Neural cell (in vitro differentiated cells): ENCODE measurements at regions not wholly inside any gene's neighbourhood (a gene's known extent, or its start where the extent isn't known, plus 50 kb on each side); places are given as distances from the start of the nearest gene placed in this dataset.

Experiments
- H2AFZ ChIP-seq: fragments of 200-600, 300-800 bp; sonication (generic), shearing (Covaris generic); 2 replicates; pipeline ENCODE4 v1.6.0; 2014; ENCODE audit warnings: low read depth, mild to moderate bottlenecking, antibody characterized with exemption, low read length, moderate library complexity
- H3F3A ChIP-seq: fragments of 200-600 bp; shearing (Covaris generic); 2 replicates; pipeline ENCODE4 v1.6.1; 2016; ENCODE audit warnings: mild to moderate bottlenecking, moderate library complexity, mixed read lengths, antibody characterized with exemption, low read length; ENCODE audit not compliant: insufficient read depth, poor library complexity, severe bottlenecking
- H3K27ac ChIP-seq: fragments of 200-600, 300-800 bp; sonication (generic), shearing (Covaris generic); 2 replicates; pipeline ENCODE4 v1.5.1; 2014; ENCODE audit warnings: mild to moderate bottlenecking, low read length, moderate library complexity
- H3K27me3 ChIP-seq: fragments of 300-800, 200-600 bp; sonication (generic), shearing (Covaris generic); 2 replicates; pipeline ENCODE4 v1.6.0; 2014; ENCODE audit warnings: mild to moderate bottlenecking, low read depth, low read length, moderate library complexity; ENCODE audit not compliant: insufficient read depth
- H3K36me3 ChIP-seq: fragments of 300-800, 200-600 bp; sonication (generic), shearing (Covaris generic); 2 replicates; pipeline ENCODE4 v1.5.1; 2014; ENCODE audit warnings: mild to moderate bottlenecking, antibody characterized with exemption, low read length, moderate library complexity; ENCODE audit not compliant: insufficient read depth
- H3K4me2 ChIP-seq: fragments of 300-800, 200-600 bp; sonication (generic), shearing (Covaris generic); 2 replicates; pipeline ENCODE4 v1.6.0; 2014; ENCODE audit warnings: mild to moderate bottlenecking, low read length
- H3K4me3 ChIP-seq: fragments of 300-800, 200-600 bp; sonication (generic), shearing (Covaris generic); 2 replicates; pipeline ENCODE4 v1.5.1; 2014; ENCODE audit warnings: mild to moderate bottlenecking, low read length, moderate library complexity
- H3K79me2 ChIP-seq: fragments of 200-600 bp; shearing (Covaris generic); replicated peaks from 2 replicates; pipeline ENCODE4 v1.6.0; 2014; ENCODE audit warnings: mild to moderate bottlenecking, low read length, moderate library complexity; ENCODE audit not compliant: insufficient read depth
- H3K9ac ChIP-seq: fragments of 300-800, 200-600 bp; sonication (generic), shearing (Covaris generic); 2 replicates; pipeline ENCODE4 v1.6.1; 2016; ENCODE audit warnings: mild to moderate bottlenecking, low read length, mixed read lengths
- H3K9me2 ChIP-seq: fragments of 200-600 bp; shearing (Covaris generic); 2 replicates; pipeline ENCODE4 v1.6.1; 2016; ENCODE audit warnings: mild to moderate bottlenecking, low read length, mixed read lengths; ENCODE audit not compliant: insufficient read depth
- H3K9me3 ChIP-seq: fragments of 200-600, 300-800 bp; sonication (generic), shearing (Covaris generic); 2 replicates; pipeline ENCODE4 v1.6.1; 2016; ENCODE audit warnings: mild to moderate bottlenecking, mixed run types, low read length, moderate library complexity, mixed read lengths
- H4K20me1 ChIP-seq: fragments of 200-600 bp; shearing (Covaris generic); 2 replicates; pipeline ENCODE4 v1.6.1; 2016; ENCODE audit warnings: mild to moderate bottlenecking, mixed run types; ENCODE audit not compliant: insufficient read depth
- CTCF ChIP-seq: fragments of 450-650 bp; IDR thresholded peaks from 2 replicates; pipeline ENCODE4 v1.5.1; 2014; ENCODE audit warnings: antibody characterized with exemption, mild to moderate bottlenecking, moderate library complexity; ENCODE audit not compliant: poor library complexity, severe bottlenecking
- EP300 ChIP-seq: fragments of 450-650 bp; conservative IDR thresholded peaks from 2 replicates; pipeline ENCODE4 v1.6.1; 2014; ENCODE audit warnings: antibody characterized with exemption, mild to moderate bottlenecking, moderate library complexity; ENCODE audit not compliant: poor library complexity, severe bottlenecking
- EZH2 ChIP-seq: fragments of 200-600, 300-800 bp; shearing (Covaris generic), sonication (generic); IDR thresholded peaks from 2 replicates; pipeline ENCODE4 v1.6.1; 2014; ENCODE audit warnings: antibody characterized with exemption, low read length, borderline replicate concordance, mild to moderate bottlenecking; ENCODE audit not compliant: insufficient read depth, poor library complexity, severe bottlenecking
- MXI1 ChIP-seq: fragments of 450-650 bp; conservative IDR thresholded peaks from 2 replicates; pipeline ENCODE4 v1.6.1; 2014; ENCODE audit warnings: antibody characterized with exemption, mild to moderate bottlenecking; ENCODE audit not compliant: poor library complexity, severe bottlenecking
- POLR2AphosphoS5 ChIP-seq: IDR thresholded peaks from 2 replicates; pipeline ENCODE4 v1.6.1; 2012
- RAD21 ChIP-seq: fragments of 450-650 bp; conservative IDR thresholded peaks from 2 replicates; pipeline ENCODE4 v1.6.1; 2014; ENCODE audit warnings: antibody characterized with exemption, mild to moderate bottlenecking, moderate library complexity
- REST ChIP-seq: IDR thresholded peaks from 2 replicates; pipeline ENCODE4 v1.6.1; 2012; ENCODE audit warnings: borderline replicate concordance
- SMC3 ChIP-seq: fragments of 450-650 bp; conservative IDR thresholded peaks from 2 replicates; pipeline ENCODE4 v1.6.1; 2014; ENCODE audit warnings: antibody characterized with exemption, mild to moderate bottlenecking, moderate library complexity; ENCODE audit not compliant: poor library complexity
- TAF1 ChIP-seq: IDR thresholded peaks from 2 replicates; pipeline ENCODE4 v1.6.1; 2012; ENCODE audit warnings: low read depth

GRCh38 chr10:22111260-22111659 is 106.6 kb downstream of the EBLN1 start:
- no peak overlapping the region for H3K9ac ChIP-seq
- no peak overlapping the region for H3K27ac ChIP-seq
- H3K9me3 ChIP-seq: no peaks in the 10 kb centered on the region
- no peaks in the 10 kb centered on the region for H3K9me2 ChIP-seq
- TF ChIP-seq EZH2 (no peak), CTCF (no peak), SMC3 (no peak), REST (no peak), POLR2AphosphoS5 (no peak), TAF1 (no peak), MXI1 (no peak), EP300 (no peak), RAD21 (no peak)
- no peaks in the 10 kb centered on the region for H4K20me1 ChIP-seq
- H3K4me3 ChIP-seq: no peak overlapping the region
- no peaks in the 10 kb centered on the region for H3K36me3 ChIP-seq
- H2AFZ ChIP-seq: no peak overlapping the region
- no peaks in the 10 kb centered on the region for H3F3A ChIP-seq
- H3K79me2 ChIP-seq: no peaks in the 10 kb centered on the region
- H3K27me3 ChIP-seq: no peaks in the 10 kb centered on the region
- no peak overlapping the region for H3K4me2 ChIP-seq

- Histone ChIP-seq H3K27ac (no peak overlapping the region), H3K9me2 (no peaks in the 10 kb centered on the region), H3K9me3 (no peaks in the 10 kb centered on the region), H3K4me2 (no peak overlapping the region), H3K36me3 (no peaks in the 10 kb centered on the region), H3K9ac (no peak overlapping the region), H2AFZ (no peak overlapping the region), H3K4me3 (no peak overlapping the region), H3K79me2 (no peaks in the 10 kb centered on the region), H4K20me1 (no peaks in the 10 kb centered on the region), H3F3A (no peaks in the 10 kb centered on the region), H3K27me3 (no peaks in the 10 kb centered on the region)
- no peak for TF ChIP-seq MXI1
- no peak for TF ChIP-seq TAF1
- no peak for TF ChIP-seq SMC3
- TF ChIP-seq REST: no peak
- TF ChIP-seq EZH2: no peak
- TF ChIP-seq CTCF: no peak
- TF ChIP-seq EP300: no peak
- TF ChIP-seq POLR2AphosphoS5: no peak
- no peak for TF ChIP-seq RAD21
These were observed 107.1 kb downstream of the EBLN1 start for GRCh38 chr10:22110761-22111160.
